Prostate gland (tissue), 2 donors: ENCODE measurements at regions not wholly inside any gene's neighbourhood (a gene's known extent, or its start where the extent isn't known, plus 50 kb on each side); places are given as distances from the start of the nearest gene placed in this dataset.

Experiments used
- DNase-seq: peaks from one replicate; pipeline ENCODE4 v3.0.0-alpha.2; 2019; ENCODE audit warnings: low spot score
- H3K27ac ChIP-seq, 2 donors: fragments of 200-600 bp; sonication (generic); 2 replicates each; pipeline ENCODE4 v1.5.1; 2017 to 2019
- H3K27me3 ChIP-seq: fragments of 200-600 bp; sonication (generic); replicated peaks from 2 replicates; pipeline ENCODE4 v1.5.1; 2019; ENCODE audit not compliant: insufficient read depth
- H3K36me3 ChIP-seq, 2 donors: fragments of 200-600 bp; sonication (generic); 1 replicate in 1 of 2; 2 replicates in 1 of 2; pipeline versions ENCODE4 v1.5.1 to v1.8.1; 2017 to 2019
- H3K4me1 ChIP-seq: fragments of 200-600 bp; sonication (generic); replicated peaks from 2 replicates; pipeline ENCODE4 v1.5.1; 2019
- H3K4me3 ChIP-seq, 2 donors: fragments of 200-600 bp; sonication (generic); 2 replicates each; pipeline ENCODE4 v1.5.1; 2017 to 2019
- H3K9me3 ChIP-seq: fragments of 200-600 bp; sonication (generic); 2 replicates; pipeline ENCODE4 v1.5.1; 2017
- POLR2A ChIP-seq: fragments of 450-650 bp; IDR thresholded peaks from one replicate; pipeline ENCODE4 v1.6.1; 2016; ENCODE audit warnings: antibody characterized with exemption, mild to moderate bottlenecking
- POLR2AphosphoS5 ChIP-seq: sonication (generic); formaldehyde crosslinking; IDR thresholded peaks from one replicate; pipeline ENCODE4 v1.6.1; 2017; ENCODE audit warnings: antibody characterized with exemption
- WGBS: methylation state at CpG from one replicate; pipeline ENCODE4 v1.1.5; 2018; 5-methylcytosine and 5-hydroxymethylcytosine counted together
- intact Hi-C: fragments of 100-400 bp; cut with DNase I; formaldehyde crosslinking; loops from one replicate; pipeline ENCODE4 v1.14.2; 2022
- TF ChIP-seq, protein P1 (sequence below), 4 experiments: fragments of 200-600 bp in 2 of 4; fragments of 450-650 bp in 2 of 4; sonication (generic) in 2 of 4; IDR thresholded peaks; 1 replicate in 3 of 4; 2 replicates in 1 of 4; pipeline ENCODE4 v1.5.1; 2016 to 2019; ENCODE audit warnings: antibody characterized with exemption in 4 of 4, mild to moderate bottlenecking in 2 of 4, moderate library complexity in 2 of 4

DNA sequence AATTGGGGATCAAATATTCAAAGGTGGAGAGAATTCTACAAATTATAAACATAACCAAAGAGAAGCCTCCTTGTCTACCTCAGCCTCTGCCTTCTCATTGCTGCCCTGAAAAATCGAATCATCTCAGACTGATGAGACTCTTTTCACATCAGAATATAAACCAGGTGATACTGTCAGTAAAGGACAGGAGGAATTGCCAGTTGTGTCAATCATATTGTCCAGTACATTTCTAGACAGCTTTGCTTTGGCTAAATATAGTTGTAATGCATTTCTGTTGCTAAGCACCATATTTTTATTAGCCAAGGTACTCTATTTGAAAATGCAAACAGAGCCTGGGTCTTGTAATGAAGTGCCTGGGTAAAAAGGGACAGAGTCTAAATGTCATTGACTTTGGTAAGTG, 92.6 kb upstream of the TLK1 start:
- no peaks in the 10 kb centered on the region for H3K27me3 ChIP-seq
- TF ChIP-seq, protein P1, sequence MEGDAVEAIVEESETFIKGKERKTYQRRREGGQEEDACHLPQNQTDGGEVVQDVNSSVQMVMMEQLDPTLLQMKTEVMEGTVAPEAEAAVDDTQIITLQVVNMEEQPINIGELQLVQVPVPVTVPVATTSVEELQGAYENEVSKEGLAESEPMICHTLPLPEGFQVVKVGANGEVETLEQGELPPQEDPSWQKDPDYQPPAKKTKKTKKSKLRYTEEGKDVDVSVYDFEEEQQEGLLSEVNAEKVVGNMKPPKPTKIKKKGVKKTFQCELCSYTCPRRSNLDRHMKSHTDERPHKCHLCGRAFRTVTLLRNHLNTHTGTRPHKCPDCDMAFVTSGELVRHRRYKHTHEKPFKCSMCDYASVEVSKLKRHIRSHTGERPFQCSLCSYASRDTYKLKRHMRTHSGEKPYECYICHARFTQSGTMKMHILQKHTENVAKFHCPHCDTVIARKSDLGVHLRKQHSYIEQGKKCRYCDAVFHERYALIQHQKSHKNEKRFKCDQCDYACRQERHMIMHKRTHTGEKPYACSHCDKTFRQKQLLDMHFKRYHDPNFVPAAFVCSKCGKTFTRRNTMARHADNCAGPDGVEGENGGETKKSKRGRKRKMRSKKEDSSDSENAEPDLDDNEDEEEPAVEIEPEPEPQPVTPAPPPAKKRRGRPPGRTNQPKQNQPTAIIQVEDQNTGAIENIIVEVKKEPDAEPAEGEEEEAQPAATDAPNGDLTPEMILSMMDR (IDR thresholded peaks at IDR 0.05) = no peak
- TF ChIP-seq POLR2AphosphoS5 (no peak), POLR2A (no peak)
- no peak for DNase-seq
- no peaks in the 10 kb centered on the region for H3K9me3 ChIP-seq
- H3K27ac ChIP-seq = no peak overlapping the region
- no peaks in the 10 kb centered on the region for H3K36me3 ChIP-seq
- no peak overlapping the region for H3K4me3 ChIP-seq
- WGBS = 82% methylated on average over 1 of the region's 1 CpG
- intact Hi-C loops = no loop called here
- no peaks in the 10 kb centered on the region for H3K4me1 ChIP-seq

DNA sequence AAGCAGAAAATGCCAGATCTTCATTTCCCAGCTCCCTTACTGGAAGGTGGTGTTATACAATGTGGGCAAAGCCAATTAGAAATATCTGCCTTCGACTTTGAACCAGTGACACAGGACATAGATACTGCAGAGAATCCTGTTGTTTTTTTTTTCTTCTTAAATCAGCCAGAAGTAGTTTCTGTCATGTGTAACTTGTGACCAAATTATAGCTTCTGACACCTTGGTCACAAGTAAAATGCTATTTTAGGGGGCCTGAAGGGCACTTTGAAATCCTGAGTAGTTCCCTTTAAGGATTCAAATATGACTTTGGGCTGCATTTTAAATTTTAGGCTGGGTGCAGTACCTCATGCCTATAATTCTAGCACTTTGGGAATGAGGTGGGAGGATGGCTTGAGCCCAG, 89.0 kb upstream of the TLK1 start:
- TF ChIP-seq POLR2A (no peak), POLR2AphosphoS5 (no peak)
- TF ChIP-seq, protein P1 (IDR thresholded peaks at IDR 0.05) = no peak
- intact Hi-C loops = no loop called here

DNA sequence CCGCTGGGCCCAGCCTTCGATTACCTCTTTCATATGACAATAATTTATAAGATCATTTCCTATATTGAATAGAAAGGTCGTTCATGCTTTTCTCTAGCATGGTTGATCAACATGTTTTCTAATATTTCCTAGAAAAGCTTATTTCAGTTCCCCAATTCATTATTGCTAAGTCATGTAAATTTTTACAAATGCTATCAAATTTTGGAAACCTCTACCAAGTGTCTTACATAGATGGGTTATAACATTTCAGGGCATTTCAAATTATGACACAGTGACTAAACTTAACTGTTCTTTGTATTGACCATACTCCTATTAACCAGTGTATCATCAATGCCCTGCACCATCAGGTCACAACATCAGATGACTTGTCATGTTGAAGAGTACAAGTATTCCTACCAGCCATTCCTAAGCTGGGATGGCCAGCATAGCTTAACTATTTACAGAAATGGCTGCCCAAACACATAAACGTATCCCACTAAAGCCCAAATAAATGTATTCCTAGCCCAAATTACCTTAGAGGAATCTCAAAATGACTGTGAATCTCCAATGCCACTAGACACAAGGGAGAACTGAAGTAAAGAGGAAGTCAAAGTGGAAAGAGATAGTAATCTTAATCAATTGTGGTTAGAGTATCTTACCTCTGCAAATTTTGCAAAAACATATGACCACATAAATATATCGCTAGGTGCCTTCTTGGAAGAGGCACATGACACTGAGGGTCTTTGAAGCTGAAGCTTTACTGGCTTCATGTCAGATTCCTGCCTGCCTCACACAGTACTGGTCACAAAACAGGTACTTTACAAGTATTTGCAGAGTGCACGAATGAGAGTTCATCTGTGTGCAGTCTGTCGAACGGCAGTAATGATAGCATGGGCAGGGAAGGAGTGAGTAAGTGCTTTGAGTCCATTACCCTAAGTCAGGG, 87.3 kb upstream of the TLK1 start:
- H3K27me3 ChIP-seq = no peaks in the 10 kb centered on the region
- no peak overlapping the region for H3K27ac ChIP-seq
- TF ChIP-seq, protein P1 (IDR thresholded peaks at IDR 0.05) = no peak
- TF ChIP-seq POLR2AphosphoS5 (no peak), POLR2A (no peak)
- no peaks in the 10 kb centered on the region for H3K4me1 ChIP-seq
- no peak overlapping the region for H3K4me3 ChIP-seq
- intact Hi-C loops = no loop called here
- no peaks in the 10 kb centered on the region for H3K9me3 ChIP-seq
- 62% methylated on average over 8 of the region's 8 CpGs for WGBS
- no peaks in the 10 kb centered on the region for H3K36me3 ChIP-seq
- no peak for DNase-seq

More for the DNA sequence above, 89.0 kb upstream of the TLK1 start:
- H3K4me3 ChIP-seq = no peak overlapping the region
- no peak overlapping the region for H3K27ac ChIP-seq
- H3K9me3 ChIP-seq = no peaks in the 10 kb centered on the region
- H3K4me1 ChIP-seq = no peaks in the 10 kb centered on the region
- no peak for DNase-seq
- H3K36me3 ChIP-seq = no peaks in the 10 kb centered on the region
- 88% methylated on average over 1 of the region's 1 CpG for WGBS
- H3K27me3 ChIP-seq = no peaks in the 10 kb centered on the region

DNA sequence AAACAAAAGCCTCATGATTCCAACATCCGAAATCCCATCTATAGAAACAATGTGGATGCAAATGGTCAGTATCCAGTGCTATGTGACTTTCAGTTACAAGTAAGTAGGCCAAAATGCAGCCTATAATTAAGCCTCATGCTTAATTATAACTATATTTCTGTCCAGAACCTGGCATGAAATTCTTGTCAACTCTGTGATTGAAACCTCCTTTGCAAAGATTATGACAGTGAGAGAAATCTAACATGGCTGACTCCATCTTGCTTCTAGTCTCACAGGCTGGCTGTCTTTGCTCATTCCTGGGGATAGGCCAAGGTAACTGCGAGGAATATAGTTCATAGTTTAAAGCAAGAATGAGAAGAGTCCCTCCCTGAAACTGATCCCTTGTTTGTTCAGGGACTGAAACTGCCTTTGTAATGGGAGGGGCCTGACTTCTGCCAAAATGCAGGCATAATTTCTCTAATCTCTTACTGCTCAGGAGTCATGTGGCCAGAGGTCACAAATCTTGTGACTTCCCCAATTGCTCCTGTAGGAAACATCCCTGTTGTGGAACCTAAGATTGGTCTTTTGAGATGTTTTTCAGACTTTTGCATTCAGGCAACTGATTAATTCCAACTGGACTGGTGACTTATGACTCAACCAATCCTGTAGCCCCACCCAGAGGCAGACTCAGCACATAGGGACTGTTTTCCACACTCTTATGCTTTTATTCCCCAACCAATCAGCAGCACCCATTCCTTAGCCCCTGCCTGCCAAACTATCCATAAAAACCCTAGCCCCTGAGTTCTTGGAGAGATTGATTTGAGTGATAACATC, 84.5 kb upstream of the TLK1 start:
- H3K27me3 ChIP-seq = no peaks in the 10 kb centered on the region
- no peak for TF ChIP-seq POLR2A
- TF ChIP-seq, protein P1 (IDR thresholded peaks at IDR 0.05) = no peak
- TF ChIP-seq POLR2AphosphoS5 = no peak
- no peak overlapping the region for H3K27ac ChIP-seq
- no peaks in the 10 kb centered on the region for H3K9me3 ChIP-seq
- intact Hi-C loops = no loop called here
- no peak for DNase-seq
- 94% methylated on average over 2 of the region's 2 CpGs for WGBS
- no peaks in the 10 kb centered on the region for H3K36me3 ChIP-seq
- H3K4me1 ChIP-seq = no peaks in the 10 kb centered on the region
- H3K4me3 ChIP-seq = no peak overlapping the region
